Keratinocyte (primary cell): ENCODE measurements at regions not wholly inside any gene's neighbourhood (a gene's known extent, or its start where the extent isn't known, plus 50 kb on each side); places are given as distances from the start of the nearest gene placed in this dataset.

Experiments used
- DNase-seq: peaks from one replicate; pipeline ENCODE4 v3.0.0-alpha.2; 2011; ENCODE audit warnings: low read depth, missing footprints, low spot score
- FAIRE-seq: peaks from 2 replicates; lab custom pipeline; 2011; peaks lifted over from hg19 to GRCh38; lab: Jason Lieb, UNC
- H2AFZ ChIP-seq: 2 replicates; pipeline ENCODE4 v1.6.0; 2012; ENCODE audit warnings: low read length, control low read depth, inconsistent platforms; ENCODE audit not compliant: control insufficient read depth
- H3K27ac ChIP-seq: 2 replicates; pipeline ENCODE4 v1.5.1; 2011; ENCODE audit warnings: low read length; ENCODE audit not compliant: control insufficient read depth, insufficient read depth
- H3K27me3 ChIP-seq: 3 replicates; pipeline ENCODE4 v1.6.0; 2011; ENCODE audit warnings: low read length; ENCODE audit not compliant: control insufficient read depth, insufficient read depth; ENCODE audit errors: extremely low read depth
- H3K36me3 ChIP-seq, 2 experiments: 2 replicates in 1 of 2; 3 replicates in 1 of 2; pipeline ENCODE4 v1.5.1; 2011; ENCODE audit warnings: low read length in 2 of 2, mild to moderate bottlenecking in 1 of 2; ENCODE audit not compliant: control insufficient read depth in 2 of 2, insufficient read depth in 2 of 2; ENCODE audit errors: extremely low read depth in 1 of 2
- H3K4me1 ChIP-seq: 3 replicates; pipeline ENCODE4 v1.5.1; 2011; ENCODE audit warnings: low read length; ENCODE audit not compliant: control insufficient read depth, insufficient read depth; ENCODE audit errors: extremely low read depth
- H3K4me2 ChIP-seq: 3 replicates; pipeline ENCODE4 v1.6.0; 2011; ENCODE audit warnings: low read depth, low read length; ENCODE audit not compliant: control insufficient read depth, insufficient read depth; ENCODE audit errors: extremely low read depth
- H3K4me3 ChIP-seq, 3 experiments: fragments of 200-600 bp in 1 of 3; sonication (generic) in 1 of 3; 2 replicates in 2 of 3; 3 replicates in 1 of 3; pipeline ENCODE4 v1.5.1; 2011 to 2016; ENCODE audit warnings: low read length in 3 of 3, mild to moderate bottlenecking in 3 of 3, control low read depth in 2 of 3, inconsistent platforms in 1 of 3, low read depth in 1 of 3, mixed read lengths in 1 of 3, mixed run types in 1 of 3, moderate library complexity in 1 of 3; ENCODE audit not compliant: control insufficient read depth in 2 of 3, insufficient read depth in 2 of 3; ENCODE audit errors: extremely low read depth in 1 of 3
- H3K79me2 ChIP-seq: 2 replicates; pipeline ENCODE4 v1.6.0; 2012; ENCODE audit warnings: low read length; ENCODE audit not compliant: control insufficient read depth, insufficient read depth
- H3K9ac ChIP-seq: 3 replicates; pipeline ENCODE4 v1.6.0; 2011; ENCODE audit warnings: low read length; ENCODE audit not compliant: control insufficient read depth, insufficient read depth; ENCODE audit errors: extremely low read depth
- H3K9me1 ChIP-seq: 3 replicates; pipeline ENCODE4 v1.6.0; 2011; ENCODE audit warnings: low read length; ENCODE audit not compliant: control insufficient read depth, insufficient read depth; ENCODE audit errors: extremely low read depth
- H3K9me3 ChIP-seq: 2 replicates; pipeline ENCODE4 v1.5.1; 2012; ENCODE audit warnings: low read depth, low read length; ENCODE audit not compliant: control insufficient read depth
- H4K20me1 ChIP-seq: 3 replicates; pipeline ENCODE4 v1.6.0; 2011; ENCODE audit warnings: low read length; ENCODE audit not compliant: control insufficient read depth, insufficient read depth; ENCODE audit errors: extremely low read depth
- CTCF ChIP-seq, 3 experiments: IDR thresholded peaks in 1 of 3; conservative IDR thresholded peaks in 1 of 3; optimal IDR thresholded peaks in 1 of 3; 2 replicates in 2 of 3; 3 replicates in 1 of 3; pipeline versions ENCODE3 to v1.5.1; 2011; ENCODE audit warnings: low read length in 3 of 3, mild to moderate bottlenecking in 3 of 3, moderate library complexity in 2 of 3, control low read depth in 1 of 3, inconsistent platforms in 1 of 3; ENCODE audit not compliant: insufficient read depth in 2 of 3; ENCODE audit errors: extremely low read depth in 1 of 3
- EZH2 ChIP-seq: IDR thresholded peaks from one replicate; pipeline ENCODE4 v1.6.1; 2012; ENCODE audit warnings: inconsistent platforms, mild to moderate bottlenecking, low read length, moderate library complexity
- dilution Hi-C: fragments of 300-500 bp; cut with MboI; formaldehyde crosslinking; loops from one replicate; pipeline ENCODE4 v1.7.0; 2020; ENCODE audit warnings: low sequenced_read_pairs; ENCODE audit not compliant: extremely low pct_ligation_motif_present

DNA sequence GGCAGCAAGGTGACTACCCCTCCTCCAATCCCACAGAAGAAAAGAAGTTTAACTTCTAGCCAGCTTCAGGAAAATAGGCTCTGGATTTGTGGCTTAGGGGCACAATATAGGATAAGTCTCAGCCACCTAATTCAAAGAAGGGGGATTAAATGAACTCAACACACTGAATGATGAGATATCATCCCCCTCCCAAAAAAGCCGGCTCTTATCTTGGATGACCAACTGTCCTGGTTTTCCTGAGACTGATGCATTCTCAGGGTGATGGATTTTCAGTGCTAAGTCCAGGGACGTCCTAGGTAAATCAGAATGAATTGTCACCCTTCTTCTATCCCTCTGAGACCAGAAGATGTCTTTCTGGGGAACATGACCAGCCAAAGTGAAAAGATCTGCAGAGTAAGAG, 487.0 kb upstream of the PROK2 start:
- FAIRE-seq (no peak), DNase-seq (no peak)
- H3K36me3 ChIP-seq, result no peaks in the 10 kb centered on the region
- no peak overlapping the region for H2AFZ ChIP-seq
- no peak overlapping the region for H3K9ac ChIP-seq
- H3K9me3 ChIP-seq, result no peaks in the 10 kb centered on the region
- H3K4me1 ChIP-seq, result peaks cover 9% of the 10 kb centered on the region
- H3K9me1 ChIP-seq, result no peaks in the 10 kb centered on the region
- peaks cover 11% of the 10 kb centered on the region for H3K27me3 ChIP-seq
- H3K79me2 ChIP-seq, result no peaks in the 10 kb centered on the region
- no peak overlapping the region for H3K27ac ChIP-seq
- H3K4me3 ChIP-seq, result no peak overlapping the region
- no peak overlapping the region for H3K4me2 ChIP-seq
- H4K20me1 ChIP-seq, result no peaks in the 10 kb centered on the region
- dilution Hi-C loops, result no loop called here
- no peak for TF ChIP-seq EZH2
- TF ChIP-seq CTCF (optimal IDR thresholded peaks at IDR 0.05 in 1 of 3, IDR thresholded peaks at IDR 0.05 in 1 of 3, conservative IDR thresholded peaks at IDR 0.05 in 1 of 3; ENCODE audit: extremely low read depth in 1 of 3, insufficient read depth in 2 of 3, low read length in 3 of 3), result no peak

- Histone ChIP-seq H3K4me1 (peaks cover 9% of the 10 kb centered on the region), H3K27ac (no peak overlapping the region), H2AFZ (no peak overlapping the region), H3K9me3 (no peaks in the 10 kb centered on the region), H3K36me3 (no peaks in the 10 kb centered on the region), H3K9ac (no peak overlapping the region), H3K27me3 (peaks cover 11% of the 10 kb centered on the region), H3K4me3 (no peak overlapping the region), H3K4me2 (no peak overlapping the region), H4K20me1 (no peaks in the 10 kb centered on the region), H3K9me1 (no peaks in the 10 kb centered on the region), H3K79me2 (no peaks in the 10 kb centered on the region)
- TF ChIP-seq CTCF (optimal IDR thresholded peaks at IDR 0.05 in 1 of 3, IDR thresholded peaks at IDR 0.05 in 1 of 3, conservative IDR thresholded peaks at IDR 0.05 in 1 of 3; ENCODE audit: extremely low read depth in 1 of 3, insufficient read depth in 2 of 3, low read length in 3 of 3), result no peak
- no peak for TF ChIP-seq EZH2
- no peak for DNase-seq
- FAIRE-seq, result no peak
- dilution Hi-C loops, result no loop called here
These were observed 486.3 kb upstream of the PROK2 start for GRCh38 chr3:72271216-72271615.
